ENCODE measurements at regions not wholly inside any gene's neighbourhood (a gene's known extent, or its start where the extent isn't known, plus 50 kb on each side); places are given as distances from the start of the nearest gene placed in this dataset.

- no peaks in the 10 kb centered on the region for H3K9me3 Mint-ChIP-seq (ENCODE audit: insufficient read depth)
- no peak overlapping the region for H3K4me3 ChIP-seq (ENCODE audit: control extremely low read depth in 1 of 5, extremely low read depth in 1 of 5, insufficient read depth in 1 of 5, low read depth in 2 of 5, low read length in 4 of 5)
- H3K79me2 ChIP-seq (ENCODE audit: control insufficient read depth, insufficient read depth, low read length): no peaks in the 10 kb centered on the region
- H4K20me1 ChIP-seq (ENCODE audit: control insufficient read depth, insufficient read depth, low read length, poor library complexity, severe bottlenecking): no peaks in the 10 kb centered on the region
- H3K9ac ChIP-seq (ENCODE audit: low read length): no peak overlapping the region
- no peak overlapping the region for H3K27ac ChIP-seq (ENCODE audit: low read length in 2 of 2)
- H3K9me3 ChIP-seq (ENCODE audit: control extremely low read depth in 1 of 3, control insufficient read depth in 2 of 3, insufficient read depth in 1 of 3, low read length in 2 of 3): no peaks in the 10 kb centered on the region
- ATAC-seq (ENCODE audit: low read depth): no peak
- H3K4me1 Mint-ChIP-seq: no peaks in the 10 kb centered on the region
- H3K27me3 Mint-ChIP-seq: no peaks in the 10 kb centered on the region
- H3K27ac Mint-ChIP-seq: no peak overlapping the region
- 67% methylated on average over 2 of the region's 4 CpGs for WGBS (ENCODE audit: insufficient coverage)
- no peaks in the 10 kb centered on the region for H3K27me3 ChIP-seq (replicated peaks in 1 of 4; ENCODE audit: control extremely low read depth in 1 of 4, control insufficient read depth in 3 of 4, insufficient read depth in 4 of 4, low read length in 3 of 4)
- no peak for DNase-seq
- H3K4me3 Mint-ChIP-seq: no peak overlapping the region
- no peak overlapping the region for H3K4me2 ChIP-seq (replicated peaks; ENCODE audit: low read depth, low read length, poor library complexity, severe bottlenecking)
- CTCF ChIA-PET: no interaction called here
- no peaks in the 10 kb centered on the region for H3K36me3 ChIP-seq (replicated peaks in 1 of 2; ENCODE audit: control extremely low read depth in 1 of 2, control insufficient read depth in 1 of 2, extremely low read depth in 1 of 2, insufficient read depth in 2 of 2, low read length in 1 of 2)
- intact Hi-C loops (cut with micrococcal nuclease): no loop called here
- no peaks in the 10 kb centered on the region for H3K4me1 ChIP-seq (ENCODE audit: control insufficient read depth in 2 of 2, insufficient read depth in 2 of 2, low read length in 2 of 2)
- TF ChIP-seq CTCF (IDR thresholded peaks at IDR 0.05) (no peak), EZH2 (IDR thresholded peaks at IDR 0.05; ENCODE audit: borderline replicate concordance, insufficient read depth, low read depth, low read length, poor library complexity, severe bottlenecking) (no peak)
- POLR2A ChIA-PET: no interaction called here
- no peak overlapping the region for H2AFZ ChIP-seq (ENCODE audit: insufficient read depth, low read depth, low read length, poor library complexity, severe bottlenecking)
Observed at GRCh38 chr13:84097148-84097547, 214.9 kb upstream of the SLITRK1 start.

- intact Hi-C loops (cut with micrococcal nuclease): no loop called here
- 88% methylated on average over 1 of the region's 1 CpG for WGBS (ENCODE audit: insufficient coverage)
- no peaks in the 10 kb centered on the region for H3K79me2 ChIP-seq (ENCODE audit: control insufficient read depth, insufficient read depth, low read length)
- CTCF ChIA-PET: no interaction called here
- Mint-ChIP-seq H3K27me3 (no peaks in the 10 kb centered on the region), H3K9me3 (ENCODE audit: insufficient read depth) (no peaks in the 10 kb centered on the region), H3K4me3 (no peak overlapping the region), H3K27ac (no peak overlapping the region), H3K4me1 (no peaks in the 10 kb centered on the region)
- no peaks in the 10 kb centered on the region for H3K9me3 ChIP-seq (ENCODE audit: control extremely low read depth in 1 of 3, control insufficient read depth in 2 of 3, insufficient read depth in 1 of 3, low read length in 2 of 3)
- H3K9ac ChIP-seq (ENCODE audit: low read length): no peak overlapping the region
- ATAC-seq (ENCODE audit: low read depth): no peak
- H3K36me3 ChIP-seq (replicated peaks in 1 of 2; ENCODE audit: control extremely low read depth in 1 of 2, control insufficient read depth in 1 of 2, extremely low read depth in 1 of 2, insufficient read depth in 2 of 2, low read length in 1 of 2): no peaks in the 10 kb centered on the region
- no peak overlapping the region for H3K4me2 ChIP-seq (replicated peaks; ENCODE audit: low read depth, low read length, poor library complexity, severe bottlenecking)
- H3K4me1 ChIP-seq (ENCODE audit: control insufficient read depth in 2 of 2, insufficient read depth in 2 of 2, low read length in 2 of 2): no peaks in the 10 kb centered on the region
- no peaks in the 10 kb centered on the region for H4K20me1 ChIP-seq (ENCODE audit: control insufficient read depth, insufficient read depth, low read length, poor library complexity, severe bottlenecking)
- H3K27me3 ChIP-seq (replicated peaks in 1 of 4; ENCODE audit: control extremely low read depth in 1 of 4, control insufficient read depth in 3 of 4, insufficient read depth in 4 of 4, low read length in 3 of 4): no peaks in the 10 kb centered on the region
- H3K27ac ChIP-seq (ENCODE audit: low read length in 2 of 2): no peak overlapping the region
- POLR2A ChIA-PET: no interaction called here
- no peak for TF ChIP-seq CTCF (IDR thresholded peaks at IDR 0.05)
- TF ChIP-seq EZH2 (IDR thresholded peaks at IDR 0.05; ENCODE audit: borderline replicate concordance, insufficient read depth, low read depth, low read length, poor library complexity, severe bottlenecking): no peak
- no peak overlapping the region for H3K4me3 ChIP-seq (ENCODE audit: control extremely low read depth in 1 of 5, extremely low read depth in 1 of 5, insufficient read depth in 1 of 5, low read depth in 2 of 5, low read length in 4 of 5)
- no peak for DNase-seq
- no peak overlapping the region for H2AFZ ChIP-seq (ENCODE audit: insufficient read depth, low read depth, low read length, poor library complexity, severe bottlenecking)
Observed at GRCh38 chr13:84096216-84096615, 213.9 kb upstream of the SLITRK1 start.

All from B cell (primary cell).